SIG-M5 treated with dmso at 0.1 percent for 504 hours (cell line): ENCODE measurements at regions not wholly inside any gene's neighbourhood (a gene's known extent, or its start where the extent isn't known, plus 50 kb on each side); places are given as distances from the start of the nearest gene placed in this dataset.
"Not testable (repeated sequence)": the region's sequence is repeated elsewhere in the genome, so short reads cannot be mapped to it uniquely, and the experiment has no call there.

Experiments used
- DNase-seq: peaks from one replicate; lab custom pipeline; 2025; ENCODE audit not compliant: unreplicated experiment; lab: John Stamatoyannopoulos, UW

DNA sequence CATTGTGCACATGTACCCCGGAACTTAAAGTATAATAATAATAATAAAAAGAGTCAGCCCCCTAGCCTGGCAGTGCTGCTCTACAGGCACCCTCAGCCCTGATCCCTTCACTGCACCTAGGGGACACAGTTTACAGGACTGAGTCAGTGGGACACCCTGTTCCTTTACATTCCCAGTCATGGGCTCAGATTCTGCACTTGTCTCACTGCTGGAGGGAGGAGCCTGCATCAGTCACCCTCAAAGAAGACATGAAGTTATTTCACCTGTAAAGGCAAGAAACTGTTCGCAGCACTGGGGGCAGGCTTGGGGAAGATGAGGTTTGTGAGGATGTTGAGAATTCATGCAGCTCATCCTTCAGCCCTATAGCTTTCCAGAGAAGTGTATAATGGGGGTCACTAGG, 50.7 kb upstream of the VPREB1 start:
- DNase-seq: no peak

DNA sequence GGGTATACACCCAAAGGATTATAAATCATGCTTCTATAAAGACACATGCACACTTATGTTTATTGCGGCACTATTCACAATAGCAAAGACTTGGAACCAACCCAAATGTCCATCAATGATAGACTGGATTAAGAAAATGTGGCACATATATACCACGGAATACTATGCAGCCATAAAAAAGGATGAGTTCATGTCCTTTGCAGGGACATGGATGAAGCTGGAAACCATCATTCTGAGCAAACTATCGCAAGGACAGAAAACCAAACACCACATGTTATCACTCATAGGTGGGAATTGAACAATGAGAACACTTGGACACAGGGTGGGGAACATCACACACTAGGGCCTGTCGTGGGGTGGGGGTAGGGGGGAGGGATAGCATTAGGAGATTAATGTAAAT, 51.1 kb upstream of the VPREB1 start:
- DNase-seq: not testable (repeated sequence)

DNA sequence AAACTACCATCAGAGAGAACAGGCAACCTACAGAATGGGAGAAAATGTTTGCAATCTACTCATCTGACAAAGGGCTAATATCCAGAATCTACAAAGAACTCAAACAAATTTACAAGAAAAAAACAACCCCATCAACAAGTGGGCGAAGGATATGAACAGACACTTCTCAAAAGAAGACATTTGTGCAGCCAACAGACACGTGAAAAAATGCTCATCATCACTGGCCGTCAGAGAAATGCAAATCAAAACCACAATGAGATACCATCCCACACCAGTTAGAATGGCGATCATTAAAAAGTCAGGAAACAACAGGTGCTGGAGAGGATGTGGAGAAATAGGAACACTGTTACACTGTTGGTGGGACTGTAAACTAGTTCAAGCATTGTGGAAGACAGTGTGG, 51.6 kb upstream of the VPREB1 start:
- not testable (repeated sequence) for DNase-seq

DNA sequence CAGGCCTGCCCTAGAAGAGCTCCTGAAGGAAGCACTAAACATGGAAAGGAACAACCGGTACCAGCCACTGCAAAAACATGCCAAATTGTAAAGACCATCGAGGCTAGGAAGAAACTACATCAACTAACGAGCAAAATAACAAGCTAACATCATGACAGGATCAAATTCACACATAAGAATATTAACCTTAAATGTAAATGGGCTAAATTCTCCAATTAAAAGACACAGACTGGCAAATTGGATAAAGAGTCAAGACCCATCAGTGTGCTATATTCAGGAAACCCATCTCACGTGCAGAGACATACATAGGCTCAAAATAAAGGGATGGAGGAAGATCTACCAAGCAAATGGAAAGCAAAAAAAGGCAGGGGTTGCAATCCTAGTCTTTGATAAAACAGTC, 54.8 kb upstream of the VPREB1 start:
- DNase-seq: not testable (repeated sequence)

DNA sequence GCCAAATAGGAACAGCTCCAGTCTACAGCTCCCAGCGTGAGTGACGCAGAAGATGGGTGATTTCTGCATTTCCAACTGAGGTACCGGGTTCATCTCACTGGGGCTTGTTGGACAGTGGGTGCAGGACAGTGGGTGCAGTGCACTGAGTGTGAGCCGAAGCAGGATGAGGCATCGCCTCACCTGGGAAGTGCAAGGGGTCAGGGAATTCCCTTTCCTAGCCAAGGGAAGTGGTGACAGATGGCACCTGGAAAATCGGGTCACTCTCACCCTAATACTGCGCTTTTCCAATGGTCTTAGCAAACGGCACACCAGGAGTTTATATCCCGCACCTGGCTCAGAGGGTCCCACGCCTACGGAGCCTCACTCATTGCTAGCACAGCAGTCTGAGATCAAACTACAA, 56.7 kb upstream of the VPREB1 start:
- not testable (repeated sequence) for DNase-seq

DNA sequence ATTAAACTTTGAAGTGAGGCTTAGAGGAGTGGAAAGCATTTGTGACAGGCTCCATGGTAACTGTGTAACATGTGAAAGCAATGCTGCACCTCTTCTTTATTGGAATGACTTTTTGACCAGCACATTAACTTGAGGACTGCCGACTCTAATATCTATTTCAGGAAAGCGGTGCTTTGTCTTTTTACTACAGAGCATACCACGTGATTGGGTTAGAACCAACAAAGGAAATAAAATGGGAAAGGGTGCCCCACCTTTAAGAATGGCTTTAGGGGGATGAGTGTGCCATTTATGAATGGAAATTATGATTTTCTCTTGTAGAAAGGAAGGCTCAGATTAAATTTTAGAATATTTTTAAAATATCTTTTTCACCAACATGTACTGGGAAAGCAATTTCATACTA, 57.3 kb upstream of the VPREB1 start:
- no peak for DNase-seq

DNA sequence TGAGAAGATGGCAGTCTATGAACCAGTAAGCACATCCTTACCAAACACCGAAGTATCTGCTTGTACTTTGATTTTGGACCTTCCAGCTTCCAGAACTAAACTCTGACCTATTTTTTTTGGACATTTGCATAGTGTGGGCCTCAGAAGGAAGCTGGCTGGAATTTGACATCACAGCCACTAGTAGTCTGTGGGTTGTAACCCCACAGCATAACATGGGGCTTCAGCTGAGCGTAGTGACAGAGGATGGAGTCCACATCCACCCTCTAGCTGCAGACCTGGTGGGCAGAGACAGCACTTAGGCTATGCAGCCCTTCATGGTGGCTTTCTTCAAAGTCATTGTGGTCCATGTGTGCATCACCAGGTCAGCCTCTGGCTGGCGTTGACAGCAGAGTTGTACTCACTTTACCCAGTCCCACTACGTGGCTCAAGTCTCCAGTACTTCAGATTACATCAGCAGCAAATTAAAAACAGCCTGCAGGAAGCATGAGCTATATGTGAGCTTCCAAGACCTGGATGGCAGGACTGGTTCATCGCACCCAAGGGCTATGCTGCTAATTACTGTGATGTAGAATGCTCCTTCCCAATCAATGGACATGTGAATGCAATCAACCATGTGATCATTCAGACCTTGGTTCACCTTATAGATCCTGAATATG, 58.6 kb upstream of the VPREB1 start:
- no peak for DNase-seq

DNA sequence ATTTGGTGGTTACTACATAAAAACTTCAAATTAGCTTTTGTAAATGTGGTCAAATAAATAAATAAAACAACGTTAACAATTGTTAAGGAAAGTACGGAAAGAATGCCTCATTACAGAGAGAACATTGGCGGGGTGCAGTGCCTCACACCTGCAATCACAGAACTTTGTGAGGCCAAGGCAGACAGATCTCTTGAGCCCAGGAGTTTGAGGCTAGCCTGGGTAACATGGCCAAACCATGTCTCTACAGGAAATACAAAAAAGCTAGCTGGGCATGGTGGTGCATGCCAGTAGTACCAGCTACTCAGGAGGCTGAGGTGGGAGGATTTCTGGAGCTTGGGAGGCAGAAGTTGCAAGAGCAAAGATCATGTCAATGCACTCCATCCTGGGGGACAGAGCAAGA, 59.4 kb upstream of the VPREB1 start:
- DNase-seq: no peak

DNA sequence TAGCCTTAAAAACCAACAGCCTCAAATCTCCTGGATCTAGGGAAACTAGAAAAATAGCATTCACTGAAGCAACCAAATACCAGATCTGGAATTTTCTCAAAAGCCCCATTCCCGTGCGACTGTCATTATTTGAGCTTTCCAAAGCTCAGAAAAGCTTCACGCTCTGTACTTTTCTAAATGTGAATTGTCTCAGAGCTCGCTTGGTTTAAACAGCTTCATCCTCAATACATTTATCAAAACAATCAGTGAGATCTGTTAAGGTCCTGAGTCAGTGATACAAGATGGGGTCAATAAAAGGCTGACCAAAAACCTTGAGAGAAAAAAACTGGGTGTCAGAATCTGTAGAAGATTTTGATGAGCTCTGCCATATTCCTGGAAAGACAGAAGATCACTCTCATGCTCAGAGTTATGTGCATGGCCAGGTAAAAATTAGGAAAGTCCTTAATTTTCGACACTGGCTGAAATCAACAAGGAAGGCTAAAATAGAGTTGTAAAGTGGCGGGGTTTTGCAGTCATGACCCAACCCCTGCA, 60.2 kb upstream of the VPREB1 start:
- no peak for DNase-seq

DNA sequence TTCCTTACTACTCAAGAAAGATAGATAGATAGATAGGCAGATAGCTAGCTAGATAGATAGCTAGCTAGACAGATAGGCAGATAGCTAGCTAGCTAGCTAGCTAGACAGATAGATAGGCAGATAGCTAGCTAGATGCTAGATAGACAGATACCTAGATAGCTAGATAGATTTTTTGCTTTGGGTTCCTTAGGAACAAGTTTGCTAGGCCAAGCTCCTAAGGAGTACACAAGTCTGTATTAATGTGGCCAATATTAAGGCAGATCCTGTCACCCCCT, 61.7 kb upstream of the VPREB1 start:
- DNase-seq: no peak

DNA sequence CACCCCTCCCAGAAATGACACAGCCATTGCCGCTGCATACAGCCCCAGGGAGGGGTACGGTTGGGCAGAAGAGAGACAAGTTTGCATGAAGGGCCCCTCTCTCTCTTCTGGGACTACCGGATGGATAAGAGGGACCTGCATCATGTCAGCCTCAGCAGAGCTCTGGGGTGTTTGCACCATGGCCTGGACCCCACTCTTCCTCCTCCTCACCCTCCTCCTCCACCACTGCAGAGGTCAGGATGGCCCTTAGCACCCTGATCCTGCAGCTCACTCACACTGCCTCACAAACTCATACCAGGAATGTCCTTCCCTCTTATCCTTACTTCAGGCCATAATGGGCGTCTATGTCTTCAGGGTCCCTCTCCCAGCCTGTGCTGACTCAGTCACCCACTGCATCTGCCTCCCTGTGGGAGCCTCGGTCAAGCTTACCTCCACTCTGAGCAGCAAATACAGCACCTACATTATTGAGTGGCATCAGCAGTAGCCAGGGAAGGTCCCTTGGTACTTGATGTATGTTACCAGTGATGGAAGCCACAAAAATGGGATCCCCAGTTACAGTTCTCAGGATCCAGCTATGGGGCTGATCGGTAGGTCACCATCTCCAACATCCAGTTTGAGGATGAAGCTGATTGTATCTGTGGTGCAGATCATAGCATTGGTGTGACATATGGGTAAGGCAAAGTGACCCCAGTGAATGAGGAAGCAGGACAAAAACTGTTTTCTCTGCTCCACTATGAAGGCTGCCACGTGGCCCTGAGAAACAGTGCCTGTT, 62.2 kb upstream of the VPREB1 start:
- no peak for DNase-seq

DNA sequence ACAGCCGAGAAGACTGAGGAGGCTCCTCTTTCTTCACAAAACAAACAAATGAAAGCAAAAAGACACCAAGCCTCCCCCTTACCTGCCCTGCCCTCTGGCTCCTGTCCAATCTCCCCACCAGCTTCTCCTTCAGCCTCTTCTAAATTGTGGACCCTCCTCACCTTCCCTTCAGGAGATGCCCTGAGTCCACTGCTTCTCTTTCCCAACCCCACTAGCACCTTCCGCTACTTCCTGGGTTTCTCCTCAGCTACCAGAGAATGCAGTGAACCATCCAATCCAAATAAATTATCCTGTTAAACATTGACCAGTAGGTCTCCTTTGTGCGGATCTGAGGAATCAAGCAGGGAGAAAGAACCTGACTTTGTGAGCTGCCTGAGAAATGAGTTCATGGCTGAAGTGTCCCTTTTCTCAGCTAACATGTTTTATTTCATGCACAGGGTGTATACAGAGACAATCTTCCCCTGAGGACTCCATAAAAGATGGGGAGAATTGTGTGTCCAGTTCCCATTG, 63.2 kb upstream of the VPREB1 start:
- DNase-seq: no peak

DNA sequence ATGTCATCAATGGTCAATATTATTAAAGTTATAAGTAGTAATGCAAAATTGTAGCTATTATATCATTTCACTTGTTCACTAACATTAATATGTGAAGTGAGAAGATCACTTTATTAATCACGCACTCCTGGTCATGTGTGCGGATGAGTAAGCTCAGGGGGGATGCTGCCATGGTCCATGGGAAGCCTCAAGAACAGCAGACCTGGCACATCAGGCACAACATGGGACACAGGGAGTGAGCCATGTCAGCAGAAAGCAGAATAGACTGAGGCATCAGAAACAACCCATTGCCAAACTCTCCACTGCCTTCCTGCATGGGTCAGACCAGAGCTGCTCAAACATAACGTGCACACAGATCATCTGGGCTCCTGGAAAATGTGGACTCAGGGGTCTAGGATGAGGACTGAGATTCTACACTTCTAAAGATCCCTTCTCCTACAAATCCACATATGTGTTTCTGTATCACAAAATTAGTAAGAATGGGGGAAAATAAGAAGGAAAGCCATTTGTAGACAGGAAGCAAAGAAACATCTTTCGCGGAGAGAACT, 63.8 kb upstream of the VPREB1 start:
- DNase-seq: no peak

DNA sequence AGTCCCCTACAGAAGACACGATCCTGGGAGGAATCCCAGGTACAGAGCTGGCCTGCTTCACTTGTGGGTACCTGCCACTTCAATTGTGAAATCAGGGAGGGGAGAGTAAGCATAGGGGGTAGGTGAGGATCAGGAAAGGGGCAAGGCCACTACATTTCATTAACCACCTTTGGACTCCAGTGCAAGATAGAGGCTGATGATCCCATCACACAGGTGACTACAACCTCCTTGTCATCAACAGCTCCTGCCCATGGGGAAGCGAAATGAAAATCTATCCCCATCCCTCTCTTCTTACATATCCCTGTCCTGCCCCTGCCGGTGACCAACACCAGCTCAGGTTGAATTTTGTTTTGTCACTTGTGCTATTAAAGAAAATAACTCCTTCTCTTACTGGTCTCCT, 64.7 kb upstream of the VPREB1 start:
- DNase-seq: no peak

DNA sequence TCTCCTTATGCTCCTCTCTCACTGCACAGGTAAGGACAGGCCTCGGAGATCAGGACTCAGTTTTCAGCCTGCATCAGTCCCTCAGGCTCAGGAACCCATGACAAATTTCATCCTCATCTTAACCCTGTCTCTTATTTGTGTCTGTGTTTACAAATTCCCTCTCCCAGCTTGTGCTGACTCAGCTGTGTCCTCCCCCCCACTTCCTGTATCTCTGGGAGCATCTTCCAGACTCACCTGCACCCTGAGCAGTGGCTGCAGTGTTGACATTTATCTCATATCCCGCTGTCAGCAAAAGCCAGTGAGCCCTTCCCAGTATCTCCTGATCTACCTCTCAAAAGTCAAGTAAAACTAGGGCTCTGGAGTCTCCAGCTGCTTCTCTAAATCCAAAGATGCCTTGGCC, 65.6 kb upstream of the VPREB1 start:
- no peak for DNase-seq

DNA sequence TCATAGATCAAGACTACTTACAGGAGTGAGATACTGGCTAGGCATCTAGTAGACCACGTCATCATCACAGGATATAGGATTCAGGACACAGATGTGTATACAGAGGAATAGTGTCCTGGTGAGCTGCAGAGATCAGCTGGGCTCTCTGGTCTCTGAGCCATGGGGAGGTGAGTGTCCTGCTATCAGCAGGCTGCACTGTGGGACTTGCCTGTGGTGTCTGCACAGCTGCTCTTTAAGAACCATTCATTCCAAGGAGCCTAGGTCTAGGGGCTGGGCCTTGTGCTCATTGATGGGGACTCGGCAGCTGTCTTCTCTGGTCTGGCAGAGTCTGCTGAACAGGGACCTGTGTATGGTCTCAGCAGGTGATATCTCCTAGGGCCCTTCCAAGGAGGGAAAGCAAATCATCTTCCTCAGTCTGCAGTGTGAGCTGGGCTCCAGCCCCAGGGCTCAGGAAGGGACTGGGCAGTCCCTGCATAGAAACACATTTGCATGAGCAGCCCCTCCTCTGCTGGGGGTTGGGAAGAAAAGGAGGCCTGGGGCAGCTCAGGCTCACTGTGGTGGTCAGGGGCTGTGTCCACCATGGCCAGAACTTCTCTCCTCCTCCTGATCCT, 66.1 kb upstream of the VPREB1 start:
- DNase-seq: no peak

DNA sequence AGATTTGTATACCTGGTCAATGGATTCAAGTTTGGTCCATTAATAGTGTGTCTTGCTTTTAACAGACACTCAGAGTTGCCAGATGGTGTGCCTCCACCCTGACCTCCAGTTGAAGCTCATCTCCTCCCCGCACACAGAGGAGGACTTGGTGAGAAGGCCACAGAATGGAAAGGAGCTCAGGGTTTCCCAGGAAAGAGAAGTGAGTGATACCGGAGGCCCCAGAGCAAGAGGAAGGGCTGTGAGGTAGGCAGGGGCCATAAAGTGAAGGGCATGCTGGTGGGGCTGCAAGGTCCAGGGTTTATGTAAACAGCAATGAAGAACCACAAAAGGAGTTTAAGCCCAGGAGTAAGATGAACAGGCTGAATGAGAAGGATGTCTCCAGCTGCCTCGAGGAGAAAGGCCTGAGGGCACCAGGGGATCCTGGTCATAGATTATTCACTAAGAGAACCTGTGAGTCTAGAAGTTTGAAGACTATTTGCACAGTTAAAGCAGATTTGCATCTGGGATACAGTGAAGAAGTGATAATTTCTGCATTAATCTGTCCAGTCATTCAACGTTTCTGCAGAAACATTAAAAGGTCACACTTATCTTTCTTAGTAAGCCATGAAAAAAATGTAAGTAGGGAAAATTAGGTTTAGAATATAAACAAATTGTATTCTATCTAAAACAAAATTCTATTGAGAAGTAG, 67.5 kb upstream of the VPREB1 start:
- no peak for DNase-seq

DNA sequence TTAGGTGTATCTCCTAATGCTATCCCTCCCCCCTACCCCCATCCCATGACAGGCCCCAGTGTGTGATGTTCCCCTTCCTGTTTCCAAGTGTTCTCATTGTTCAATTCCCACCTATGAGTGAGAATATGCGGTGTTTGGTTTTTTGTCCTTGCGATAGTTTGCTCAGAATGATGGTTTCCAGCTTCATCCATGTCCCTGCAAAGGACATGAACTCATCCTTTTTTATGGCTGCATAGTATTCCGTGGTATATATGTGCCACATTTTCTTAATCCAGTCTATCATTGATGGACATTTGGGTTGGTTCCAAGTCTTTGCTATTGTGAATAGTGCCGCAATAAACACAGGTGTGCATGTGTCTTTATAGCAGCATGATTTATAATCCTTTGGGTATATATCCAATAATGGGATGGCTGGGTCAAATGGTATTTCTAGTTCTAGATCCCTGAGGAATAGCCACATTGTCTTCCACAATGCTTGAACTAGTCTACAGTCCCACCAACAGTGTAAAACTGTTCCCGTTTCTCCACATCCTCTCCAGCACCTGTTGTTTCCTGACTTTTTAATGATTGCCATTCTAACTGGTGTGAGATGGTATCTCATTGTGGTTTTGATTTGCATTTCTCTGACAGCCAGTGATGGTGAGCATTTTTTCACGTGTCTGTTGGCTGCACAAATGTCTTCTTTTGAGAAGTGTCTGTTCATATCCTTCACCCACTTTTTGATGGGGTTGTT, 71.5 kb upstream of the VPREB1 start:
- DNase-seq: not testable (repeated sequence)

DNA sequence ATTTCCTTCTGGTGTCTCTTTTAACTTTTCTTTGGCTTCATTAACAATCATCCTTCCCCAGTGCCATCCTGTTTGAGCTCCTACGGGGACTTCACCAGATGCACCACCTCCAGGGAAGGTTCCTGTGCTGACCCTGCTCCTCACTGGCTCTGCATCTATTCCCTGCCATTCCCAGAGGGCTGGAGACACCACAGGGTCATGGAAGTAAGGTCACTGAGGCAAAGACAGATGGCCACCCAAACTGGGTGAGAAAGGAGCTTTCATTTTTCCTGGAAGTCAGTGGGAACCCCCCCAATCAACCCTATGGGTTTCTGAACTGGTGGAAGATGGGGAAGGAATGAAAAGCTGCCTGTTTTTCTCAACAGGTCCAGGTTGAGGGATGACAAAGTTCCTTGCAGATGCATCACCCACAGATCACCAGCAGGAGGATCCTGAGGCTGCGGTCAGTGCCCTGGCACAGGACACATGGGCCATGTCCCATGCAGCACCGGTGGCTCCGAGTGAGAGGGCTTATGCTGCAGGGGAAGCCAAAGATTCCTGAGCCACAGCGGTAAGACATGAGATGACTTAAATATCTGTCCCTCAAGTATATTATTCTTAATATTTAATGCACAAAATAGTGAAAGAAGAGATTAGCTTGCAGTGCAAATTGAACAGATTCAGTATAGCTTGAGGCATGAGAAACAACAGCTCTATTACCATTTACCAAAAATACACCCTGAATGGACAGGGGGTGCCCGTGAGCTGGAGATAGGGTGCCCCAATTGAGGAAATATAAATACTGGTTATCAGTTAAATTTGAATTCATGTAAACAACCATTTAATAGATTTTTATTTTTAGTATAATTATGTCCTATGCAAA, 73.0 kb upstream of the VPREB1 start:
- no peak for DNase-seq

DNA sequence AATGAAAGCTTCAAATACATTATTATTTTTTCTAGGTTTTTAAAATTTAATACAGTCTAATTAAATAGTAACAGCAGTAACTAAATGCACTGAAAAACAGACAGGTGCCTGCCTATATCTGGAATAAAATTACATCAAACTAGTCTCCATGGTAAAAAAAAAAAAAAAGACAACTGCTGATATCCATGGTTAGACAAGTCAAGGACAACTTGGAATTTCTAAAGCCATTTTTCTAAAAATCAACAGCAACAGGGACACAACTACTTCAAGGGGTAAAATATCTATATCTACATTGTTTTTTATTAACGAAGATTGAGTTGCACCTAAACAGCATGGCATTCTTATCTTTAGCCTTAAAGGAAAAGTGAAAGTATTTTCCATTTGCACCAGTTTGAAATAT, 74.7 kb upstream of the VPREB1 start:
- no peak for DNase-seq
